Endothelial cell of umbilical vein (primary cell): ENCODE measurements at regions not wholly inside any gene's neighbourhood (a gene's known extent, or its start where the extent isn't known, plus 50 kb on each side); places are given as distances from the start of the nearest gene placed in this dataset.

Source experiments
- BruUV-seq: library from RNA; stranded (reverse); fragments of 400-500 nt; replicated peaks from 2 replicates; lab custom pipeline; 2021; lab: Mats Ljungman, UMichigan
- CTCF ChIA-PET: fragments of 300-600, 350-600 bp; sonication (Branson Sonifier 250); formaldehyde crosslinking; loops from one replicate; lab custom pipeline; 2021; ENCODE audit warnings: antibody characterized with exemption, inconsistent platforms; lab: Charles Lee
- POLR2A ChIA-PET: fragments of 300-600, 350-600 bp; sonication (Branson Sonifier 250); formaldehyde crosslinking; loops from one replicate; lab custom pipeline; 2021; ENCODE audit warnings: antibody characterized with exemption, inconsistent platforms; lab: Charles Lee
- DNase-seq: peaks from one replicate; pipeline ENCODE4 v3.0.0-alpha.2; 2011; ENCODE audit warnings: low read depth, low spot score
- FAIRE-seq: peaks from 2 replicates; lab custom pipeline; 2011; peaks lifted over from hg19 to GRCh38; lab: Jason Lieb, UNC
- H2AFZ ChIP-seq: 2 replicates; pipeline ENCODE4 v1.6.0; 2012; ENCODE audit warnings: low read depth, low read length, control low read depth, inconsistent platforms
- H3K27ac ChIP-seq: 2 replicates; pipeline ENCODE4 v1.5.1; 2011; ENCODE audit warnings: low read depth, mild to moderate bottlenecking, control low read depth, low read length, moderate library complexity; ENCODE audit not compliant: insufficient read depth
- H3K27me3 ChIP-seq, 2 experiments: 2 replicates each; pipeline versions ENCODE4 v1.6.0 to v1.6.1; 2011; ENCODE audit warnings: low read length in 2 of 2, mixed read lengths in 1 of 2; ENCODE audit not compliant: control insufficient read depth in 2 of 2, insufficient read depth in 2 of 2
- H3K36me3 ChIP-seq, 2 experiments: 2 replicates in 1 of 2; 3 replicates in 1 of 2; pipeline ENCODE4 v1.5.1; 2011; ENCODE audit warnings: low read length in 2 of 2, mild to moderate bottlenecking in 1 of 2, moderate library complexity in 1 of 2; ENCODE audit not compliant: control insufficient read depth in 2 of 2, insufficient read depth in 2 of 2; ENCODE audit errors: extremely low read depth in 1 of 2
- H3K4me1 ChIP-seq: 3 replicates; pipeline ENCODE4 v1.5.1; 2011; ENCODE audit warnings: mild to moderate bottlenecking, low read length; ENCODE audit not compliant: control insufficient read depth, insufficient read depth; ENCODE audit errors: extremely low read depth
- H3K4me2 ChIP-seq: 2 replicates; pipeline ENCODE4 v1.6.1; 2011; ENCODE audit warnings: low read length, control low read depth, mixed read lengths; ENCODE audit not compliant: insufficient read depth
- H3K4me3 ChIP-seq, 3 experiments: fragments of 200-600 bp in 1 of 3; sonication (generic), shearing (Covaris generic) in 1 of 3; replicated peaks in 1 of 3; 2 replicates each; pipeline ENCODE4 v1.5.1; 2011 to 2016; ENCODE audit warnings: control low read depth in 3 of 3, low read length in 3 of 3, mild to moderate bottlenecking in 2 of 3, inconsistent platforms in 1 of 3, low read depth in 1 of 3, moderate library complexity in 1 of 3; ENCODE audit not compliant: insufficient read depth in 1 of 3
- H3K79me2 ChIP-seq: 2 replicates; pipeline ENCODE4 v1.6.0; 2012; ENCODE audit warnings: low read length, inconsistent platforms; ENCODE audit not compliant: control insufficient read depth, insufficient read depth
- H3K9ac ChIP-seq: replicated peaks from 2 replicates; pipeline ENCODE3; 2011; ENCODE audit warnings: low read length, control low read depth; ENCODE audit not compliant: insufficient read depth; ENCODE audit errors: extremely low read depth
- H3K9me1 ChIP-seq: replicated peaks from 3 replicates; pipeline ENCODE4 v1.6.0; 2011; ENCODE audit warnings: mild to moderate bottlenecking, low read length; ENCODE audit not compliant: control insufficient read depth, insufficient read depth; ENCODE audit errors: extremely low read depth
- H3K9me3 ChIP-seq: replicated peaks from 2 replicates; pipeline ENCODE4 v1.5.1; 2012; ENCODE audit warnings: low read length, inconsistent platforms; ENCODE audit not compliant: control insufficient read depth, insufficient read depth
- H4K20me1 ChIP-seq: replicated peaks from 2 replicates; pipeline ENCODE3; 2011; ENCODE audit warnings: mild to moderate bottlenecking, low read length; ENCODE audit not compliant: control insufficient read depth, insufficient read depth; ENCODE audit errors: extremely low read depth
- CTCF ChIP-seq, 2 donors: IDR thresholded peaks; 1 replicate in 1 of 2; 2 replicates in 1 of 2; pipeline ENCODE4 v1.5.1; 2011; ENCODE audit warnings: low read length in 2 of 2, mild to moderate bottlenecking in 2 of 2, moderate library complexity in 2 of 2, control low read depth in 1 of 2, inconsistent platforms in 1 of 2, low read depth in 1 of 2; ENCODE audit not compliant: insufficient read depth in 1 of 2; ENCODE audit errors: extremely low read depth in 1 of 2
- EZH2 ChIP-seq: IDR thresholded peaks from 2 replicates; pipeline ENCODE4 v1.6.1; 2012; ENCODE audit warnings: borderline replicate concordance, low read depth, mild to moderate bottlenecking, moderate library complexity, low read length, inconsistent platforms; ENCODE audit not compliant: severe bottlenecking
- FOS ChIP-seq: IDR thresholded peaks from 2 replicates; pipeline ENCODE4 v1.6.1; 2011; ENCODE audit warnings: mild to moderate bottlenecking, low read length, moderate library complexity, borderline replicate concordance; ENCODE audit not compliant: insufficient read depth
- GATA2 ChIP-seq: IDR thresholded peaks from 2 replicates; pipeline ENCODE4 v1.7.0; 2011; ENCODE audit warnings: low read depth, mild to moderate bottlenecking, moderate library complexity, mixed read lengths, low read length; ENCODE audit not compliant: insufficient read length, insufficient read depth
- JUN ChIP-seq: IDR thresholded peaks from 2 replicates; pipeline ENCODE4 v1.6.1; 2011; ENCODE audit warnings: borderline replicate concordance, low read depth; ENCODE audit not compliant: insufficient read length, insufficient read depth
- MAX ChIP-seq: IDR thresholded peaks from 2 replicates; pipeline ENCODE4 v1.6.1; 2011; ENCODE audit not compliant: insufficient read depth, insufficient read length
- MYC ChIP-seq: IDR thresholded peaks from one replicate; pipeline ENCODE4 v1.6.1; 2011; ENCODE audit warnings: mild to moderate bottlenecking, low read depth, low read length
- POLR2A ChIP-seq: IDR thresholded peaks from 2 replicates; pipeline ENCODE4 v1.6.1; 2012; ENCODE audit warnings: low read depth, mild to moderate bottlenecking, control low read depth, low read length
- POLR2AphosphoS5 ChIP-seq: IDR thresholded peaks from 2 replicates; pipeline ENCODE4 v1.6.1; 2012; ENCODE audit warnings: low read depth, mild to moderate bottlenecking, control low read depth, low read length, moderate library complexity; ENCODE audit not compliant: insufficient read depth
- dilution Hi-C: fragments of 300-500 bp; cut with MboI; formaldehyde crosslinking; loops from one replicate; pipeline ENCODE4 v1.15.0; 2019; ENCODE audit warnings: low sequenced_read_pairs; ENCODE audit not compliant: extremely low pct_ligation_motif_present
- intact Hi-C: fragments of 100-400 bp; cut with micrococcal nuclease; formaldehyde crosslinking; loops from one replicate; pipeline ENCODE4 v1.10.0; 2022

- Histone ChIP-seq H3K9ac (no peak overlapping the region), H4K20me1 (no peaks in the 10 kb centered on the region), H3K27me3 (no peaks in the 10 kb centered on the region), H2AFZ (no peak overlapping the region), H3K4me1 (no peaks in the 10 kb centered on the region), H3K4me2 (no peak overlapping the region), H3K9me3 (no peaks in the 10 kb centered on the region), H3K9me1 (no peaks in the 10 kb centered on the region), H3K79me2 (no peaks in the 10 kb centered on the region), H3K4me3 (no peak overlapping the region), H3K36me3 (no peaks in the 10 kb centered on the region), H3K27ac (no peak overlapping the region)
- TF ChIP-seq MAX (no peak), POLR2A (no peak), JUN (no peak), EZH2 (no peak), POLR2AphosphoS5 (no peak), CTCF (IDR thresholded peaks at IDR 0.05; ENCODE audit: extremely low read depth in 1 of 2, insufficient read depth in 1 of 2, low read depth in 1 of 2, low read length in 2 of 2) (no peak), FOS (no peak), GATA2 (no peak), MYC (no peak)
- DNase-seq, result no peak
- BruUV-seq, result no TSS peak
- intact Hi-C loops (no loop called here), dilution Hi-C loops (no loop called here)
- no peak for FAIRE-seq
- ChIA-PET POLR2A (no interaction called here), CTCF (interaction anchor here (0.9 kb wide), 1 partner anchor 100 kb away, joined by 3 read pairs; no protein-coding TSS in a partner anchor)
Measured at GRCh38 chr2:106293271-106293783, 99.2 kb upstream of the UXS1 start.
